ENCODE measurements at regions not wholly inside any gene's neighbourhood (a gene's known extent, or its start where the extent isn't known, plus 50 kb on each side); places are given as distances from the start of the nearest gene placed in this dataset.

DNA sequence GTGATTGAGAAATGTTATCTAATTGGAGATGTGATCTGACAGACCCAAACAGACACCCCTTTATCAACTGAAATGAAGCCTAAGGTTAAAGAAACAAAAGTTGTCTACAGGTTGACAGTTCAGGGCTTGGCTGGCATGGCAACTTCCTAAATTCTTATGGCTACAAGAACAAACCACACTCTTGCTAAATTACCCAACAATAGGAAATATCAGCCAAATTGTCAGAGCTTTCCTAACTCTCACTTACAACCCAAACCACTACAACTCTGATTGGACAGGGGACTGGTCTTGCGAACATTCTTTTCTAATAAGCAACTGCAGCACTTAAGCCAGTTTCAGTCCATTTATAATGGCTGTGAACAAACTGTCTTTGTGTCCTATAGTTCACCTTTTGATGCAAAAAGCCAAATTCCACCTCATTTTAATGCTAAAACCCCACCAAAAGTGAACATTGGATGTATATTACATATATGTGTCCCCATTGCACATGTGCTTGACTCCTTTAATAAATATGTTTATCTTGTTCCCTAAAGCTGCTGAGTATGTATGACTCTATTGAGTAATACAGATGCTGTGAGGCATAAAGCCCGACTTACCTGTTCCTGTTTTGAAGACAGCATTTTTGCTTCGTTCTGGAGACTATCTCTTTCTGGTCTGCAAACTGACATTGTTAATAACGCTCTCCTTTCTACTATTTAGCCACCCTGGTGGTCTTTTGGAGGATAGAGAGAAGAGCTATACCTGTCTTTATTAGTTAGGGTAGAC, 101.3 kb upstream of the HMCN1 start:
- Mint-ChIP-seq H3K9me3 (peaks cover 0 to 11% (median 2%) of the 10 kb centered on the region in 8 donors), H3K4me1 (peaks cover 0 to 2% (median 0%) of the 10 kb centered on the region in 4 donors), H3K27me3 (peaks cover 0 to 1% of the 10 kb centered on the region in 2 donors), H3K36me3 (peaks cover 2 to 5% of the 10 kb centered on the region in 2 donors), H3K27ac (no peak overlapping the region), H3K4me3 (no peak overlapping the region)
- CTCF ChIA-PET (ENCODE audit: partially characterized antibody), result interaction anchor here (0.8 to 1.0 kb wide), 2 partner anchors 11 to 37 kb away, joined by 3 read pairs; no protein-coding TSS in a partner anchor
- Histone ChIP-seq H3K4me3 (ENCODE audit: low read length in 2 of 2) (no peak overlapping the region), H3K4me1 (ENCODE audit: insufficient read depth, low read length) (no peaks in the 10 kb centered on the region), H3K27me3 (ENCODE audit: insufficient read depth, low read length) (no peaks in the 10 kb centered on the region), H3K27ac (ENCODE audit: low read depth, low read length) (no peak overlapping the region), H3K36me3 (ENCODE audit: insufficient read depth, low read length) (no peaks in the 10 kb centered on the region), H3K9me3 (ENCODE audit: control insufficient read depth in 1 of 2, low read length in 2 of 2) (no peaks in the 10 kb centered on the region)
- intact Hi-C loops (cut with micrococcal nuclease), result no loop called here
- no peak for DNase-seq
- POLR2A ChIA-PET (ENCODE audit: partially characterized antibody), result no interaction called here

DNA sequence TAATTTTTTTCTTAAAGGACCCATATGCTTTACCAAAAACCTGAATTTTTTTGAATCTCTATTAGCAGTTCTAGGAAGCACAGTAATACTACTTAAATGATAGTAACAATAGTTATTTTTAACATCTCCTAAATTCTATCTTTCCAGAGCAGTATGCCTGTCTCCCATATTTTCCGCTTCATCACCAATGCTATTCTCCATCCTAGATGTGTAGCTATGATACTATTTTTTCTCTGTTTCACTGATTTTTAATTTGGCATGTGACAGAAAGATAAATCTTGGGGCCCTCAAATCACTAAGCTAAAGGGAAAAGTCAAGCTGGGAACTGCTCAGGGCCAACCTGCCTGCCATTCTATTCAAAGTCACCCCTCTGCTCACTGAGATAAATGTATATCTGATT, 102.3 kb upstream of the HMCN1 start:
- no peaks in the 10 kb centered on the region for H3K9me3 ChIP-seq (ENCODE audit: control insufficient read depth in 1 of 2, low read length in 2 of 2)
- Mint-ChIP-seq H3K27me3 (no peaks in the 10 kb centered on the region), H3K36me3 (peaks cover 2 to 5% of the 10 kb centered on the region in 2 donors), H3K4me3 (no peak overlapping the region), H3K27ac (no peak overlapping the region), H3K4me1 (peaks cover 0 to 2% (median 0%) of the 10 kb centered on the region in 4 donors), H3K9me3 (peaks cover 0 to 11% (median 2%) of the 10 kb centered on the region in 8 donors)
- CTCF ChIA-PET (ENCODE audit: partially characterized antibody), result no interaction called here
- no peak overlapping the region for H3K4me3 ChIP-seq (ENCODE audit: low read length in 2 of 2)
- no peak for DNase-seq
- POLR2A ChIA-PET (ENCODE audit: partially characterized antibody), result no interaction called here
- H3K36me3 ChIP-seq (ENCODE audit: insufficient read depth, low read length), result no peaks in the 10 kb centered on the region
- no peak overlapping the region for H3K27ac ChIP-seq (ENCODE audit: low read depth, low read length)
- no peaks in the 10 kb centered on the region for H3K27me3 ChIP-seq (ENCODE audit: insufficient read depth, low read length)
- intact Hi-C loops (cut with micrococcal nuclease), result no loop called here
- H3K4me1 ChIP-seq (ENCODE audit: insufficient read depth, low read length), result no peaks in the 10 kb centered on the region

DNA sequence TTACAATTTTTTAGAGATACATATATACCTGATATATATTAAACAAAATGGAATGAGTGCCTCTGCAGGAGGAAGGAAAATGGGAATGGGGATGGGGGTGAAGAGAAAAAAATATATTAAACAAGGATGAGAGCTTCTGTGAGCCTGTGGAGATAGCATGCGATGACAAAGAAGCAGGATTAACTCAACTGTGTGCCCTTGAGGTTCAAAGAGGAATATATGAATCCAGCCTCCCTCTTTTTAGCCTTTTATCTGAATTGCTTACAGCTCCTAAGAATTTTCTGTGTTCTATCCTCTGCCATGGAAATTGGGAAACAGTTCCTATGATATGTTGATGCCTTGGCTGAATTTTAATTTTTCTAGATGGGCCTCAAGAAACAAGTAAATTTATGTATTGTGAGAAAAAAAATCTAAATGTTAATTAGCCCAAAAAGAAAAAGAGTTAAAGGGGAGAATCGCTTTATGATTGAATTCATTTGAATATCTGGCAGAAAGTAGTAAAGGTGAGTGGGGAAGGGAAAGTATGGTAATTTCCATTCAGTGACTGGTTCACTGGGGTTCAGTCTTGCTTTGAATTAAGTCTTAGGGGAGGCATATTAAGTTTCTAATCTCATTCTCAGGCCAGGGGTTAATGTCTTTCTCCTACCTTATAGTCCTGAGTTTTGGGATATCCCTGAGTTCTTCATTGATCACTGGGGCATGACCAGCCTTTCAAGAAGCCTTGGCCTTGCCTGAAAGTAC, 106.3 kb upstream of the HMCN1 start:
- intact Hi-C loops (cut with micrococcal nuclease), result no loop called here

DNA sequence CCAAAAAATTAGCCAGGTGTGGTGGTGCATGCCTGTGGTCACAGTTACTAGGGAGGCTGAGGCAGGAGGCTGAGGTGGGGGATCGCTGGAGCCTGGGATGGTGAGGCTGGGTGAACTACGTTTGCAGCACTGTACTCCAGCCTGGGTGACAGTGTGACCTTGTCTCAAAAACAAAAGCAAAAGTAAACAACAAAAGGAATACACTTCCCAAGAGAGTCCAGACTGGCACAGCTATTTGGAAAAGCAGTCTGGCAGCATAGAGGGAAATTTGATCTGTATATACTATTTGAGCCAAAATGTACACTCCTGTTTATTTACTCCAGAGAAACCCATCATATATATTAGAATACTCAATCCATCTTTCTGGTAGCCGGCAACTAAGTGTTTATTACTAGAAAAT, 107.0 kb upstream of the HMCN1 start:
- Histone ChIP-seq H3K36me3 (ENCODE audit: insufficient read depth, low read length) (no peaks in the 10 kb centered on the region), H3K9me3 (ENCODE audit: control insufficient read depth in 1 of 2, low read length in 2 of 2) (no peaks in the 10 kb centered on the region), H3K4me1 (ENCODE audit: insufficient read depth, low read length) (no peaks in the 10 kb centered on the region), H3K27ac (ENCODE audit: low read depth, low read length) (no peak overlapping the region), H3K4me3 (ENCODE audit: low read length in 2 of 2) (no peak overlapping the region), H3K27me3 (ENCODE audit: insufficient read depth, low read length) (no peaks in the 10 kb centered on the region)
- H3K27me3 Mint-ChIP-seq, result no peaks in the 10 kb centered on the region
- peaks cover 0 to 2% (median under 1%) of the 10 kb centered on the region in 4 donors for H3K4me1 Mint-ChIP-seq
- intact Hi-C loops (cut with micrococcal nuclease), result no loop called here
- peaks cover 0 to 6% (median 0%) of the 10 kb centered on the region in 8 donors for H3K9me3 Mint-ChIP-seq
- H3K36me3 Mint-ChIP-seq, result no peaks in the 10 kb centered on the region
- POLR2A ChIA-PET (ENCODE audit: partially characterized antibody), result no interaction called here
- no peak overlapping the region for H3K27ac Mint-ChIP-seq
- CTCF ChIA-PET (ENCODE audit: partially characterized antibody), result no interaction called here
- H3K4me3 Mint-ChIP-seq, result no peak overlapping the region
- DNase-seq, result no peak

More for the DNA sequence above, 106.3 kb upstream of the HMCN1 start:
- no peaks in the 10 kb centered on the region for H3K4me1 ChIP-seq (ENCODE audit: insufficient read depth, low read length)
- H3K4me3 Mint-ChIP-seq, result no peak overlapping the region
- POLR2A ChIA-PET (ENCODE audit: partially characterized antibody), result no interaction called here
- H3K36me3 Mint-ChIP-seq, result no peaks in the 10 kb centered on the region
- H3K27me3 ChIP-seq (ENCODE audit: insufficient read depth, low read length), result no peaks in the 10 kb centered on the region
- H3K4me3 ChIP-seq (ENCODE audit: low read length in 2 of 2), result no peak overlapping the region
- peaks cover 0 to 2% (median under 1%) of the 10 kb centered on the region in 4 donors for H3K4me1 Mint-ChIP-seq
- no peaks in the 10 kb centered on the region for H3K9me3 ChIP-seq (ENCODE audit: control insufficient read depth in 1 of 2, low read length in 2 of 2)
- peak overlapping the region in 2 of 7 donors; percentile 9 to 35 for H3K27ac Mint-ChIP-seq
- H3K36me3 ChIP-seq (ENCODE audit: insufficient read depth, low read length), result no peaks in the 10 kb centered on the region
- peaks cover 0 to 4% (median 0%) of the 10 kb centered on the region in 8 donors for H3K9me3 Mint-ChIP-seq
- no peak overlapping the region for H3K27ac ChIP-seq (ENCODE audit: low read depth, low read length)
- DNase-seq, result no peak
- CTCF ChIA-PET (ENCODE audit: partially characterized antibody), result no interaction called here
- H3K27me3 Mint-ChIP-seq, result no peaks in the 10 kb centered on the region

DNA sequence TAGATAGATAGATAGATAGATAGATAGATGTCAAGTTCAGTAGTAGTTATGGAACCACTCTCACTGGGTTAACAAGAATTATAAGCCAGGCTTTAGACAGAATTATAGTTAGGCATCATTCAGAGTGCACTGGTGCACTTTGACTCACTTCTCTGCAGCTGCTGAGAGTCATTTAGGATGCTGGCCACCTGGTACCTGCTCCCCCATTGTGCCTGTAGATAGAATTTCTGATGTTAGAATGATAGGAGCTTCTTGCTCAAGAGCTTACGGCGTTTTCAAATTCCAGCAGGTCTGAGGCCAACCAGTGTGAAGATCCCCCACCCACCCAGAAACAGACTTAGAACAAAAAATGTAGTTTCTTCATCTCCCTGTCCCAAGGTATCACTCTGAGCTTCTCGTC, 107.8 kb upstream of the HMCN1 start:
- POLR2A ChIA-PET (ENCODE audit: partially characterized antibody), result no interaction called here
- peaks cover 0 to 6% (median 0%) of the 10 kb centered on the region in 8 donors for H3K9me3 Mint-ChIP-seq
- H3K27me3 Mint-ChIP-seq, result no peaks in the 10 kb centered on the region
- no peaks in the 10 kb centered on the region for H3K36me3 ChIP-seq (ENCODE audit: insufficient read depth, low read length)
- CTCF ChIA-PET (ENCODE audit: partially characterized antibody), result no interaction called here
- H3K27ac ChIP-seq (ENCODE audit: low read depth, low read length), result no peak overlapping the region
- no peaks in the 10 kb centered on the region for H3K27me3 ChIP-seq (ENCODE audit: insufficient read depth, low read length)
- no peaks in the 10 kb centered on the region for H3K9me3 ChIP-seq (ENCODE audit: control insufficient read depth in 1 of 2, low read length in 2 of 2)
- DNase-seq, result no peak
- H3K4me1 ChIP-seq (ENCODE audit: insufficient read depth, low read length), result no peaks in the 10 kb centered on the region
- H3K36me3 Mint-ChIP-seq, result no peaks in the 10 kb centered on the region
- no peak overlapping the region for H3K4me3 ChIP-seq (ENCODE audit: low read length in 2 of 2)
- no peak overlapping the region for H3K4me3 Mint-ChIP-seq
- peaks cover 0 to 2% (median under 1%) of the 10 kb centered on the region in 4 donors for H3K4me1 Mint-ChIP-seq
- intact Hi-C loops (cut with micrococcal nuclease), result no loop called here
- H3K27ac Mint-ChIP-seq, result no peak overlapping the region

DNA sequence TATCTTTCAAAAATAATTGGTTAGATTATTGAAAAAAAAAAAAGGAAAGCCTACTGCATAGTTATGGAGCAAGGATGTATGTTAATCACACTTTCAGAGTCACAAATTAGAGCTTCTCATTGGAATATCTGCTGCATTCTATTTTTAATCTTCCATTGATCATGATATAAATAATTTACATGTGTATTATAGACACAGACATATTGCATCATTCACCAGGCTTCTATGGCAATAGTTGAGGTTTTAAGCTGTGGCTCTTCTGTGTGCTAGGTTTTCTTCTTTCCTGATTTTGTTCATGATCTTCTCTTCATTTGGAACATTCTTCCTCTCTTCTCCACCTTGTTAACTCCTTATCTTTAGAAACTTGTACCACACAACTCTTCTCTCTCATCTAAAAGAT, 123.2 kb upstream of the HMCN1 start:
- CTCF ChIA-PET (ENCODE audit: partially characterized antibody), result interaction anchor here (2.2 kb wide), 1 partner anchor 15 kb away, joined by 6 read pairs; no protein-coding TSS in a partner anchor
- Histone ChIP-seq H3K4me3 (ENCODE audit: low read length in 2 of 2) (no peak overlapping the region), H3K36me3 (ENCODE audit: insufficient read depth, low read length) (no peaks in the 10 kb centered on the region), H3K27ac (ENCODE audit: low read depth, low read length) (no peak overlapping the region), H3K4me1 (ENCODE audit: insufficient read depth, low read length) (peaks cover 7% of the 10 kb centered on the region), H3K9me3 (ENCODE audit: control insufficient read depth in 1 of 2, low read length in 2 of 2) (no peaks in the 10 kb centered on the region), H3K27me3 (ENCODE audit: insufficient read depth, low read length) (no peaks in the 10 kb centered on the region)
- no peak for DNase-seq
- no peaks in the 10 kb centered on the region for H3K4me1 Mint-ChIP-seq
- no peak overlapping the region for H3K27ac Mint-ChIP-seq
- intact Hi-C loops (cut with micrococcal nuclease), result no loop called here
- POLR2A ChIA-PET (ENCODE audit: partially characterized antibody), result no interaction called here
- H3K4me3 Mint-ChIP-seq, result no peak overlapping the region
- H3K36me3 Mint-ChIP-seq, result peaks cover 0 to 4% of the 10 kb centered on the region in 2 donors
- H3K27me3 Mint-ChIP-seq, result peaks cover 0 to 3% of the 10 kb centered on the region in 2 donors
- peaks cover 0 to 16% (median 11%) of the 10 kb centered on the region in 8 donors for H3K9me3 Mint-ChIP-seq

DNA sequence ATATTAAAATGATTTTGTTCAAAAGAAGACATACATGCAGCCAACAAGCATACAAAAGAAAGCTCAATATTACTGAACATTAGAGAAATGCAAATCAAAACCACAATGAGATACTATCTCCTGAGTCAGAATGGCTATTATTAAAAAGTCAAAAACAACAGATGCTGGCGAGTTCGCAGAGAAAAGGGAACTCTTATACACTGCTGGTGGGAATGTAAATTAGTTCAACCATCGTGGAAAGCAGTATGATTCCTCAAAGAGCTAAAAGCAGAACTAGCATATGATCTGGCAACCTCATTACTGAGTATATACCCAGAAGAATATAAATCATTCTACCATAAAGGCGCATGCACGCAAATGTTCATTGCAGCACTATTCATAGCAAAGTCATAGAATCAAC, 126.0 kb upstream of the HMCN1 start:
- peaks cover 7% of the 10 kb centered on the region for H3K4me1 ChIP-seq (ENCODE audit: insufficient read depth, low read length)
- Mint-ChIP-seq H3K27ac (no peak overlapping the region), H3K4me1 (no peaks in the 10 kb centered on the region), H3K9me3 (peaks cover 0 to 6% (median under 1%) of the 10 kb centered on the region in 8 donors), H3K36me3 (no peaks in the 10 kb centered on the region), H3K4me3 (no peak overlapping the region), H3K27me3 (peaks cover 0 to 3% of the 10 kb centered on the region in 2 donors)
- DNase-seq, result no peak
- H3K4me3 ChIP-seq (ENCODE audit: low read length in 2 of 2), result no peak overlapping the region
- H3K27me3 ChIP-seq (ENCODE audit: insufficient read depth, low read length), result no peaks in the 10 kb centered on the region
- H3K36me3 ChIP-seq (ENCODE audit: insufficient read depth, low read length), result no peaks in the 10 kb centered on the region
- no peaks in the 10 kb centered on the region for H3K9me3 ChIP-seq (ENCODE audit: control insufficient read depth in 1 of 2, low read length in 2 of 2)
- no peak overlapping the region for H3K27ac ChIP-seq (ENCODE audit: low read depth, low read length)
- POLR2A ChIA-PET (ENCODE audit: partially characterized antibody), result interaction anchor here (0.6 kb wide), 1 partner anchor 291 kb away, joined by 3 read pairs; the partner anchor contains the start of gene IVNS1ABP
- CTCF ChIA-PET (ENCODE audit: partially characterized antibody), result interaction anchor here (1.2 kb wide), 1 partner anchor 12 kb away, joined by 5 read pairs; no protein-coding TSS in a partner anchor
- intact Hi-C loops (cut with micrococcal nuclease), result no loop called here

All from CD4-positive, alpha-beta memory T cell (primary cell).